ENCODE measurements at regions not wholly inside any gene's neighbourhood (a gene's known extent, or its start where the extent isn't known, plus 50 kb on each side); places are given as distances from the start of the nearest gene placed in this dataset.

DNA sequence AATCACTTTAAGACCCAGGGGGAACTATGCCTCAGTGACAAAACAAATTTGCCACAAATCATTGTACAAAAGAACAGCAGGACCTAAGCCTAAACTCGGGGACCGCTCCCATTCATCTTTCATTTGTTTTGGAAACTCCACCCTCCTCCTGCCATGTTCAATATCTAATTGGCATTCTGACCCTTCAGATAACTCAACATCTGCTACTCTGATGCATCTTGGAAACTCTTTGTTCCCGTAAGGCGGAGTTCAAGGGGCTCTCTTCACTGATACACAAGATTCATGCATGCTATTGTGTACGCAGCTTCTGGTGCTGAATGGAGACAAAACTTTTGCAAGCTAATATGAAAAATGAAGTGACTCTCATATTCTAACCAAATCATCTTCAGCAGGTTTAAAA lies 187.6 kb downstream of the ZFP64 start:
- no peak for TF ChIP-seq POLR2A (IDR thresholded peaks at IDR 0.05)
- TF ChIP-seq, protein P1, sequence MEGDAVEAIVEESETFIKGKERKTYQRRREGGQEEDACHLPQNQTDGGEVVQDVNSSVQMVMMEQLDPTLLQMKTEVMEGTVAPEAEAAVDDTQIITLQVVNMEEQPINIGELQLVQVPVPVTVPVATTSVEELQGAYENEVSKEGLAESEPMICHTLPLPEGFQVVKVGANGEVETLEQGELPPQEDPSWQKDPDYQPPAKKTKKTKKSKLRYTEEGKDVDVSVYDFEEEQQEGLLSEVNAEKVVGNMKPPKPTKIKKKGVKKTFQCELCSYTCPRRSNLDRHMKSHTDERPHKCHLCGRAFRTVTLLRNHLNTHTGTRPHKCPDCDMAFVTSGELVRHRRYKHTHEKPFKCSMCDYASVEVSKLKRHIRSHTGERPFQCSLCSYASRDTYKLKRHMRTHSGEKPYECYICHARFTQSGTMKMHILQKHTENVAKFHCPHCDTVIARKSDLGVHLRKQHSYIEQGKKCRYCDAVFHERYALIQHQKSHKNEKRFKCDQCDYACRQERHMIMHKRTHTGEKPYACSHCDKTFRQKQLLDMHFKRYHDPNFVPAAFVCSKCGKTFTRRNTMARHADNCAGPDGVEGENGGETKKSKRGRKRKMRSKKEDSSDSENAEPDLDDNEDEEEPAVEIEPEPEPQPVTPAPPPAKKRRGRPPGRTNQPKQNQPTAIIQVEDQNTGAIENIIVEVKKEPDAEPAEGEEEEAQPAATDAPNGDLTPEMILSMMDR (IDR thresholded peaks at IDR 0.05) = no peak
